Endothelial cell of umbilical vein (primary cell): ENCODE measurements at regions not wholly inside any gene's neighbourhood (a gene's known extent, or its start where the extent isn't known, plus 50 kb on each side); places are given as distances from the start of the nearest gene placed in this dataset.

Experiments used
- BruUV-seq: library from RNA; stranded (reverse); fragments of 400-500 nt; replicated peaks from 2 replicates; lab custom pipeline; 2021; lab: Mats Ljungman, UMichigan
- CTCF ChIA-PET: fragments of 300-600, 350-600 bp; sonication (Branson Sonifier 250); formaldehyde crosslinking; loops from one replicate; lab custom pipeline; 2021; ENCODE audit warnings: antibody characterized with exemption, inconsistent platforms; lab: Charles Lee
- POLR2A ChIA-PET: fragments of 300-600, 350-600 bp; sonication (Branson Sonifier 250); formaldehyde crosslinking; loops from one replicate; lab custom pipeline; 2021; ENCODE audit warnings: antibody characterized with exemption, inconsistent platforms; lab: Charles Lee
- DNase-seq: peaks from one replicate; pipeline ENCODE4 v3.0.0-alpha.2; 2011; ENCODE audit warnings: low read depth, low spot score
- FAIRE-seq: peaks from 2 replicates; lab custom pipeline; 2011; peaks lifted over from hg19 to GRCh38; lab: Jason Lieb, UNC
- H2AFZ ChIP-seq: 2 replicates; pipeline ENCODE4 v1.6.0; 2012; ENCODE audit warnings: low read depth, low read length, control low read depth, inconsistent platforms
- H3K27ac ChIP-seq: 2 replicates; pipeline ENCODE4 v1.5.1; 2011; ENCODE audit warnings: low read depth, mild to moderate bottlenecking, control low read depth, low read length, moderate library complexity; ENCODE audit not compliant: insufficient read depth
- H3K27me3 ChIP-seq, 2 experiments: 2 replicates each; pipeline versions ENCODE4 v1.6.0 to v1.6.1; 2011; ENCODE audit warnings: low read length in 2 of 2, mixed read lengths in 1 of 2; ENCODE audit not compliant: control insufficient read depth in 2 of 2, insufficient read depth in 2 of 2
- H3K36me3 ChIP-seq, 2 experiments: 2 replicates in 1 of 2; 3 replicates in 1 of 2; pipeline ENCODE4 v1.5.1; 2011; ENCODE audit warnings: low read length in 2 of 2, mild to moderate bottlenecking in 1 of 2, moderate library complexity in 1 of 2; ENCODE audit not compliant: control insufficient read depth in 2 of 2, insufficient read depth in 2 of 2; ENCODE audit errors: extremely low read depth in 1 of 2
- H3K4me1 ChIP-seq: 3 replicates; pipeline ENCODE4 v1.5.1; 2011; ENCODE audit warnings: mild to moderate bottlenecking, low read length; ENCODE audit not compliant: control insufficient read depth, insufficient read depth; ENCODE audit errors: extremely low read depth
- H3K4me2 ChIP-seq: 2 replicates; pipeline ENCODE4 v1.6.1; 2011; ENCODE audit warnings: low read length, control low read depth, mixed read lengths; ENCODE audit not compliant: insufficient read depth
- H3K4me3 ChIP-seq, 3 experiments: fragments of 200-600 bp in 1 of 3; sonication (generic), shearing (Covaris generic) in 1 of 3; replicated peaks in 1 of 3; 2 replicates each; pipeline ENCODE4 v1.5.1; 2011 to 2016; ENCODE audit warnings: control low read depth in 3 of 3, low read length in 3 of 3, mild to moderate bottlenecking in 2 of 3, inconsistent platforms in 1 of 3, low read depth in 1 of 3, moderate library complexity in 1 of 3; ENCODE audit not compliant: insufficient read depth in 1 of 3
- H3K79me2 ChIP-seq: 2 replicates; pipeline ENCODE4 v1.6.0; 2012; ENCODE audit warnings: low read length, inconsistent platforms; ENCODE audit not compliant: control insufficient read depth, insufficient read depth
- H3K9ac ChIP-seq: replicated peaks from 2 replicates; pipeline ENCODE3; 2011; ENCODE audit warnings: low read length, control low read depth; ENCODE audit not compliant: insufficient read depth; ENCODE audit errors: extremely low read depth
- H3K9me1 ChIP-seq: replicated peaks from 3 replicates; pipeline ENCODE4 v1.6.0; 2011; ENCODE audit warnings: mild to moderate bottlenecking, low read length; ENCODE audit not compliant: control insufficient read depth, insufficient read depth; ENCODE audit errors: extremely low read depth
- H3K9me3 ChIP-seq: replicated peaks from 2 replicates; pipeline ENCODE4 v1.5.1; 2012; ENCODE audit warnings: low read length, inconsistent platforms; ENCODE audit not compliant: control insufficient read depth, insufficient read depth
- H4K20me1 ChIP-seq: replicated peaks from 2 replicates; pipeline ENCODE3; 2011; ENCODE audit warnings: mild to moderate bottlenecking, low read length; ENCODE audit not compliant: control insufficient read depth, insufficient read depth; ENCODE audit errors: extremely low read depth
- FOS ChIP-seq: IDR thresholded peaks from 2 replicates; pipeline ENCODE4 v1.6.1; 2011; ENCODE audit warnings: mild to moderate bottlenecking, low read length, moderate library complexity, borderline replicate concordance; ENCODE audit not compliant: insufficient read depth
- GATA2 ChIP-seq: IDR thresholded peaks from 2 replicates; pipeline ENCODE4 v1.7.0; 2011; ENCODE audit warnings: low read depth, mild to moderate bottlenecking, moderate library complexity, mixed read lengths, low read length; ENCODE audit not compliant: insufficient read length, insufficient read depth
- POLR2A ChIP-seq: IDR thresholded peaks from 2 replicates; pipeline ENCODE4 v1.6.1; 2012; ENCODE audit warnings: low read depth, mild to moderate bottlenecking, control low read depth, low read length
- dilution Hi-C: fragments of 300-500 bp; cut with MboI; formaldehyde crosslinking; loops from one replicate; pipeline ENCODE4 v1.15.0; 2019; ENCODE audit warnings: low sequenced_read_pairs; ENCODE audit not compliant: extremely low pct_ligation_motif_present
- intact Hi-C: fragments of 100-400 bp; cut with micrococcal nuclease; formaldehyde crosslinking; loops from one replicate; pipeline ENCODE4 v1.10.0; 2022
- TF ChIP-seq, protein P1 (sequence below), 2 donors: IDR thresholded peaks; 1 replicate in 1 of 2; 2 replicates in 1 of 2; pipeline ENCODE4 v1.5.1; 2011; ENCODE audit warnings: low read length in 2 of 2, mild to moderate bottlenecking in 2 of 2, moderate library complexity in 2 of 2, control low read depth in 1 of 2, inconsistent platforms in 1 of 2, low read depth in 1 of 2; ENCODE audit not compliant: insufficient read depth in 1 of 2; ENCODE audit errors: extremely low read depth in 1 of 2

- no TSS peak for BruUV-seq
- Histone ChIP-seq H3K27me3 (no peaks in the 10 kb centered on the region), H3K4me1 (peaks cover 23% of the 10 kb centered on the region), H3K27ac (peak overlapping the region; percentile 25), H3K9me3 (no peaks in the 10 kb centered on the region), H2AFZ (no peak overlapping the region), H4K20me1 (no peaks in the 10 kb centered on the region), H3K9ac (no peak overlapping the region), H3K4me3 (no peak overlapping the region), H3K79me2 (no peaks in the 10 kb centered on the region), H3K36me3 (no peaks in the 10 kb centered on the region), H3K9me1 (no peaks in the 10 kb centered on the region), H3K4me2 (no peak overlapping the region)
- FAIRE-seq (no peak), DNase-seq (peak; percentile 63)
- POLR2A ChIA-PET = interaction anchor here (0.7 to 2.8 kb wide), 8 partner anchors 17 to 1504 kb away, joined by 3 to 18 read pairs (median 5); partner anchors contain the start of gene EDN1
- TF ChIP-seq GATA2 (peak; percentile 37), FOS (no peak)
- dilution Hi-C loops (no loop called here), intact Hi-C loops (loop anchor here (2.0 to 10.0 kb wide), 4 partner anchors 112 to 538 kb away; no protein-coding TSS in a partner anchor)
- CTCF ChIA-PET = interaction anchor here (0.6 to 10.9 kb wide), 22 partner anchors 17 to 946 kb away, joined by 3 to 203 read pairs (median 8); no protein-coding TSS in a partner anchor
Observed at GRCh38 chr6:12602342-12602741, 114.2 kb upstream of the PHACTR1 start.

- CTCF ChIA-PET = interaction anchor here (0.6 to 10.9 kb wide), 40 partner anchors 8 to 947 kb away, joined by 3 to 203 read pairs (median 4); partner anchors contain the start of gene EDN1
- H3K27ac ChIP-seq = peak overlapping the region; percentile 42
- no TSS peak for BruUV-seq
- H3K36me3 ChIP-seq = no peaks in the 10 kb centered on the region
- dilution Hi-C loops = no loop called here
- H3K27me3 ChIP-seq = no peaks in the 10 kb centered on the region
- no peaks in the 10 kb centered on the region for H3K9me1 ChIP-seq
- no peak overlapping the region for H2AFZ ChIP-seq
- FAIRE-seq (peak; percentile 12), DNase-seq (peak; percentile 86)
- no peaks in the 10 kb centered on the region for H4K20me1 ChIP-seq
- no peak overlapping the region for H3K4me2 ChIP-seq
- no peak for TF ChIP-seq POLR2A
- TF ChIP-seq, protein P1, sequence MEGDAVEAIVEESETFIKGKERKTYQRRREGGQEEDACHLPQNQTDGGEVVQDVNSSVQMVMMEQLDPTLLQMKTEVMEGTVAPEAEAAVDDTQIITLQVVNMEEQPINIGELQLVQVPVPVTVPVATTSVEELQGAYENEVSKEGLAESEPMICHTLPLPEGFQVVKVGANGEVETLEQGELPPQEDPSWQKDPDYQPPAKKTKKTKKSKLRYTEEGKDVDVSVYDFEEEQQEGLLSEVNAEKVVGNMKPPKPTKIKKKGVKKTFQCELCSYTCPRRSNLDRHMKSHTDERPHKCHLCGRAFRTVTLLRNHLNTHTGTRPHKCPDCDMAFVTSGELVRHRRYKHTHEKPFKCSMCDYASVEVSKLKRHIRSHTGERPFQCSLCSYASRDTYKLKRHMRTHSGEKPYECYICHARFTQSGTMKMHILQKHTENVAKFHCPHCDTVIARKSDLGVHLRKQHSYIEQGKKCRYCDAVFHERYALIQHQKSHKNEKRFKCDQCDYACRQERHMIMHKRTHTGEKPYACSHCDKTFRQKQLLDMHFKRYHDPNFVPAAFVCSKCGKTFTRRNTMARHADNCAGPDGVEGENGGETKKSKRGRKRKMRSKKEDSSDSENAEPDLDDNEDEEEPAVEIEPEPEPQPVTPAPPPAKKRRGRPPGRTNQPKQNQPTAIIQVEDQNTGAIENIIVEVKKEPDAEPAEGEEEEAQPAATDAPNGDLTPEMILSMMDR (IDR thresholded peaks at IDR 0.05; ENCODE audit: extremely low read depth in 1 of 2, insufficient read depth in 1 of 2, low read depth in 1 of 2, low read length in 2 of 2) = peak; percentile 35 to 41
- no peaks in the 10 kb centered on the region for H3K9me3 ChIP-seq
- intact Hi-C loops = loop anchor here (1.0 to 10.0 kb wide), 13 partner anchors 18 to 1018 kb away; no protein-coding TSS in a partner anchor
- H3K4me3 ChIP-seq = no peak overlapping the region
- POLR2A ChIA-PET = interaction anchor here (0.7 to 3.9 kb wide), 8 partner anchors 18 to 1505 kb away, joined by 3 to 39 read pairs (median 4); partner anchors contain the start of gene EDN1
- H3K79me2 ChIP-seq = no peaks in the 10 kb centered on the region
- H3K9ac ChIP-seq = no peak overlapping the region
- H3K4me1 ChIP-seq = peaks cover 29% of the 10 kb centered on the region
Observed at GRCh38 chr6:12602951-12603672, 113.5 kb upstream of the PHACTR1 start.
